HepG2 (cell line): ENCODE measurements at regions not wholly inside any gene's neighbourhood (a gene's known extent, or its start where the extent isn't known, plus 50 kb on each side); places are given as distances from the start of the nearest gene placed in this dataset.

ENCODE experiments used
- ATAC-seq: fragments of 200-7000 bp; cut with Tn5 transposase; 3 replicates; pipeline ENCODE4 v1.9.1; 2020; ENCODE audit warnings: mild to moderate bottlenecking, moderate library complexity
- BruUV-seq: library from RNA; stranded (reverse); fragments of 400-500 nt; replicated peaks from 2 replicates; lab custom pipeline; 2021; lab: Mats Ljungman, UMichigan
- CTCF ChIA-PET: fragments of 300-600 bp; formaldehyde crosslinking; extraction: SDS; loops from one replicate; lab custom pipeline; 2021; ENCODE audit warnings: low total read pairs, inconsistent platforms, low intra/inter-chr PET ratio; lab: Yijun Ruan, JAX
- POLR2A ChIA-PET: fragments of 350-600 bp; sonication (Branson Sonifier 250); formaldehyde crosslinking; loops from one replicate; lab custom pipeline; 2020; ENCODE audit warnings: antibody characterized with exemption, inconsistent platforms; lab: Yijun Ruan, JAX
- DNase-seq: peaks from one replicate; pipeline ENCODE4 v3.0.0-alpha.2; 2015; ENCODE audit warnings: low spot score
- FAIRE-seq: peaks from 3 replicates; lab custom pipeline; 2011; peaks lifted over from hg19 to GRCh38; lab: Jason Lieb, UNC
- H2AFZ ChIP-seq: one replicate; pipeline ENCODE4 v1.6.1; 2011; ENCODE audit warnings: low read length, inconsistent platforms
- H3K27ac ChIP-seq: fragments of 300-600 bp; 3 replicates; pipeline ENCODE4 v1.8.0; 2011; ENCODE audit warnings: mixed run types, mild to moderate bottlenecking, mixed read lengths, low read length, inconsistent platforms; ENCODE audit not compliant: insufficient read depth; ENCODE audit errors: extremely low read length
- H3K27me3 ChIP-seq, 2 experiments: fragments of 200-600 bp in 1 of 2; 2 replicates in 1 of 2; 3 replicates in 1 of 2; pipeline versions ENCODE4 v1.6.0 to v1.8.0; 2011; ENCODE audit warnings: low read length in 2 of 2, mild to moderate bottlenecking in 2 of 2, moderate library complexity in 2 of 2, inconsistent platforms in 1 of 2; ENCODE audit not compliant: insufficient read depth in 2 of 2, control insufficient read depth in 1 of 2
- H3K36me3 ChIP-seq, 2 experiments: fragments of 200-600 bp in 1 of 2; replicated peaks in 1 of 2; 2 replicates in 1 of 2; 3 replicates in 1 of 2; pipeline versions ENCODE4 v1.5.1 to v1.8.0; 2011; ENCODE audit warnings: low read length in 2 of 2, inconsistent platforms in 1 of 2; ENCODE audit not compliant: insufficient read depth in 2 of 2, control insufficient read depth in 1 of 2
- H3K4me1 ChIP-seq: 2 replicates; pipeline ENCODE4 v1.5.1; 2012; ENCODE audit warnings: low read length, inconsistent platforms; ENCODE audit not compliant: insufficient read depth
- H3K4me2 ChIP-seq: 2 replicates; pipeline ENCODE4 v1.6.0; 2011; ENCODE audit warnings: low read depth, low read length, inconsistent platforms
- H3K4me3 ChIP-seq, 3 experiments: fragments of 200-600 bp in 1 of 3; sonication (generic), shearing (Covaris generic) in 1 of 3; replicated peaks in 1 of 3; 2 replicates each; pipeline ENCODE4 v1.5.1; 2011 to 2016; ENCODE audit warnings: low read length in 3 of 3, inconsistent platforms in 2 of 3, low read depth in 2 of 3, mild to moderate bottlenecking in 2 of 3, control low read depth in 1 of 3, mixed read lengths in 1 of 3; ENCODE audit not compliant: insufficient read depth in 1 of 3
- H3K79me2 ChIP-seq: one replicate; pipeline ENCODE4 v1.6.1; 2011; ENCODE audit warnings: low read length, inconsistent platforms; ENCODE audit not compliant: insufficient read depth
- H3K9ac ChIP-seq: 2 replicates; pipeline ENCODE4 v1.6.0; 2011; ENCODE audit warnings: mild to moderate bottlenecking, low read depth, low read length, inconsistent platforms; ENCODE audit not compliant: insufficient read depth
- H3K9me3 ChIP-seq: 2 replicates; pipeline ENCODE4 v1.5.1; 2012; ENCODE audit warnings: mild to moderate bottlenecking, low read length
- H4K20me1 ChIP-seq: 2 replicates; pipeline ENCODE4 v1.6.0; 2011; ENCODE audit warnings: inconsistent platforms, mild to moderate bottlenecking, low read length, moderate library complexity; ENCODE audit not compliant: insufficient read depth
- CEBPB ChIP-seq: IDR thresholded peaks from 2 replicates; pipeline ENCODE4 v1.6.1; 2011; ENCODE audit warnings: low read depth, low read length, improper control_type of control experiment, borderline replicate concordance
- GABPB1 ChIP-seq: IDR thresholded peaks from 2 replicates; pipeline ENCODE4 v1.6.1; 2016; ENCODE audit warnings: mild to moderate bottlenecking, missing genetic modification reagents, moderate library complexity, missing compliant biosample characterization
- MAFK ChIP-seq, 2 experiments: IDR thresholded peaks in 1 of 2; conservative IDR thresholded peaks in 1 of 2; 2 replicates each; pipeline ENCODE4 v1.6.1; 2011; ENCODE audit warnings: improper control_type of control experiment in 2 of 2, low read length in 2 of 2
- NONO ChIP-seq, 2 experiments: fragments of 450-650 bp in 1 of 2; sonication (generic) in 1 of 2; formaldehyde crosslinking in 1 of 2; IDR thresholded peaks in 1 of 2; conservative IDR thresholded peaks in 1 of 2; 2 replicates each; pipeline versions ENCODE4 v1.6.1 to v1.8.0; 2017 to 2022; ENCODE audit warnings: mild to moderate bottlenecking in 1 of 2, missing genetic modification reagents in 1 of 2, moderate library complexity in 1 of 2
- SMC3 ChIP-seq: IDR thresholded peaks from 2 replicates; pipeline ENCODE4 v1.6.1; 2011; ENCODE audit warnings: low read length, improper control_type of control experiment
- STAG1 ChIP-seq: sonication (generic); formaldehyde crosslinking; IDR thresholded peaks from 2 replicates; pipeline ENCODE4 v1.4.0; 2020; ENCODE audit warnings: missing genetic modification reagents
- ZBTB3 ChIP-seq: sonication (generic); formaldehyde crosslinking; IDR thresholded peaks from 2 replicates; pipeline ENCODE4 v1.4.0; 2020; ENCODE audit warnings: low read depth, mild to moderate bottlenecking, moderate library complexity, missing genetic modification reagents, borderline replicate concordance
- ZFP90 ChIP-seq: sonication (generic); formaldehyde crosslinking; IDR thresholded peaks from 2 replicates; pipeline ENCODE4 v1.8.0; 2022; ENCODE audit warnings: missing genetic modification reagents, mild to moderate bottlenecking, inconsistent platforms, borderline replicate concordance
- ZNF563 ChIP-seq: sonication (generic); formaldehyde crosslinking; IDR thresholded peaks from 2 replicates; pipeline ENCODE4 v1.8.0; 2022; ENCODE audit warnings: mild to moderate bottlenecking, moderate library complexity, missing genetic modification reagents
- ZNF710 ChIP-seq: sonication (generic); formaldehyde crosslinking; IDR thresholded peaks from 2 replicates; pipeline ENCODE4 v1.5.0; 2020; ENCODE audit warnings: mild to moderate bottlenecking, missing genetic modification reagents, borderline replicate concordance
- WGBS: methylation state at CpG from one replicate; pipeline ENCODE4 v1.1.6; 2017; ENCODE audit warnings: low lambda C conversion rate; 5-methylcytosine and 5-hydroxymethylcytosine counted together
- in situ Hi-C: cut with HindIII; loops from 2 replicates; pipeline ENCODE4 v1.10.0; 2017; ENCODE audit warnings: low pct_unique_long_range_greater_than_20kb; ENCODE audit not compliant: extremely low pct_ligation_motif_present
- intact Hi-C: fragments of 100-400 bp; cut with micrococcal nuclease; formaldehyde crosslinking; loops from one replicate; pipeline ENCODE4 v1.10.0; 2022; ENCODE audit not compliant: unreplicated experiment
- TF ChIP-seq, protein P1 (sequence below): sonication (generic); formaldehyde crosslinking; IDR thresholded peaks from 2 replicates; pipeline ENCODE4 v1.5.0; 2020; ENCODE audit warnings: mild to moderate bottlenecking, missing genetic modification reagents
- TF ChIP-seq, protein P2 (sequence below): sonication (generic); formaldehyde crosslinking; IDR thresholded peaks from 2 replicates; pipeline ENCODE4 v1.5.0; 2020; ENCODE audit warnings: mild to moderate bottlenecking, missing genetic modification reagents, moderate library complexity

DNA sequence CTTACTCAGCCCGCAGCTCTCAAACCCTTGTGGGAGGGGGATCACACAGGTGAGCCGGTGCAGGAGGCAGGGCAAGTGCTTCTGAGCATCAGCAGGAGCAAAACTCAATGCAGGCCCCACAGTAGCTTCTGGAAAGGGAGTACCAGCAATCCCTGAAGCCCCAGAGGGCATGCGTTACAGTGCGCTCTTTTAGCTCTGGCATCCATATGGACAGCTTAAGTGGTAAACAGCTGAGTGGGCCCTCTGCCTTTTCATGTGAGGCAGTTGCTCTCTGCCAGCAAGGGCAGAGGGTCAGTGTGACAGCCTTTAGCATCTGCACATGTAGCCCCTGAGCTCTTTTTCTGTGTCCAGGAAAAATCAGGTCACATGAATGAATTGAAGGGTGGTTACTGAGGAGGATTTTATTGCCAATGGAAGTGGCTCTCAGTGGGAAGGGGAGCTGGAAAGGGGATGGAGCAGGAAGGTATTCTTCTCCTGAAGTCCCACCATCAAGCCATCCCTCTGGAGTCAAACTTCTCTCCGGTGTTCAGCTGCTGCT is 464.3 kb upstream of the THRB start (continued):
- TF ChIP-seq, protein P1, sequence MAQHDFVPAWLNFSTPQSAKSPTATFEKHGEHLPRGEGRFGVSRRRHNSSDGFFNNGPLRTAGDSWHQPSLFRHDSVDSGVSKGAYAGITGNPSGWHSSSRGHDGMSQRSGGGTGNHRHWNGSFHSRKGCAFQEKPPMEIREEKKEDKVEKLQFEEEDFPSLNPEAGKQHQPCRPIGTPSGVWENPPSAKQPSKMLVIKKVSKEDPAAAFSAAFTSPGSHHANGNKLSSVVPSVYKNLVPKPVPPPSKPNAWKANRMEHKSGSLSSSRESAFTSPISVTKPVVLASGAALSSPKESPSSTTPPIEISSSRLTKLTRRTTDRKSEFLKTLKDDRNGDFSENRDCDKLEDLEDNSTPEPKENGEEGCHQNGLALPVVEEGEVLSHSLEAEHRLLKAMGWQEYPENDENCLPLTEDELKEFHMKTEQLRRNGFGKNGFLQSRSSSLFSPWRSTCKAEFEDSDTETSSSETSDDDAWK = no peak
- TF ChIP-seq CEBPB = no peak

GRCh38 chr3:24963762-24964625 is 464.1 kb upstream of the RARB start:
- intact Hi-C loops = loop anchor here (1.0 kb wide), 1 partner anchor 630 kb away; no protein-coding TSS in a partner anchor
- Histone ChIP-seq H3K79me2 (no peaks in the 10 kb centered on the region), H3K9ac (no peak overlapping the region), H2AFZ (no peak overlapping the region), H3K4me1 (no peaks in the 10 kb centered on the region)
- FAIRE-seq = no peak
- in situ Hi-C loops = loop anchor here (10.0 kb wide), 1 partner anchor 631 kb away; no protein-coding TSS in a partner anchor
- 2% methylated on average over 2 of the region's 2 CpGs for WGBS
- CTCF ChIA-PET = interaction anchor here (0.9 to 1.5 kb wide), 2 partner anchors 629 to 630 kb away, joined by 3 to 4 read pairs; no protein-coding TSS in a partner anchor
- TF ChIP-seq GABPB1 (CRISPR knock-in tag) (no peak), STAG1 (CRISPR knock-in tag) (peak; percentile 51), ZNF563 (CRISPR knock-in tag) (no peak), ZFP90 (no peak), ZNF710 (CRISPR knock-in tag) (no peak), SMC3 (peak; percentile 44; the same call in 1 of the 2 replicates), ZBTB3 (CRISPR knock-in tag) (no peak), NONO (IDR thresholded peaks at IDR 0.05) (no peak), NONO (CRISPR knock-in tag; conservative IDR thresholded peaks at IDR 0.05) (no peak), MAFK (conservative IDR thresholded peaks at IDR 0.05 in 1 of 2, IDR thresholded peaks at IDR 0.05 in 1 of 2; ENCODE audit: low read length in 2 of 2) (peak; percentile 6 to 18; a peak in 1 of 4 replicates)
- TF ChIP-seq, protein P2, sequence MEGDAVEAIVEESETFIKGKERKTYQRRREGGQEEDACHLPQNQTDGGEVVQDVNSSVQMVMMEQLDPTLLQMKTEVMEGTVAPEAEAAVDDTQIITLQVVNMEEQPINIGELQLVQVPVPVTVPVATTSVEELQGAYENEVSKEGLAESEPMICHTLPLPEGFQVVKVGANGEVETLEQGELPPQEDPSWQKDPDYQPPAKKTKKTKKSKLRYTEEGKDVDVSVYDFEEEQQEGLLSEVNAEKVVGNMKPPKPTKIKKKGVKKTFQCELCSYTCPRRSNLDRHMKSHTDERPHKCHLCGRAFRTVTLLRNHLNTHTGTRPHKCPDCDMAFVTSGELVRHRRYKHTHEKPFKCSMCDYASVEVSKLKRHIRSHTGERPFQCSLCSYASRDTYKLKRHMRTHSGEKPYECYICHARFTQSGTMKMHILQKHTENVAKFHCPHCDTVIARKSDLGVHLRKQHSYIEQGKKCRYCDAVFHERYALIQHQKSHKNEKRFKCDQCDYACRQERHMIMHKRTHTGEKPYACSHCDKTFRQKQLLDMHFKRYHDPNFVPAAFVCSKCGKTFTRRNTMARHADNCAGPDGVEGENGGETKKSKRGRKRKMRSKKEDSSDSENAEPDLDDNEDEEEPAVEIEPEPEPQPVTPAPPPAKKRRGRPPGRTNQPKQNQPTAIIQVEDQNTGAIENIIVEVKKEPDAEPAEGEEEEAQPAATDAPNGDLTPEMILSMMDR = peak; percentile 35; the same call in 1 of the 2 replicates
- TF ChIP-seq, all 625 proteins: peak for 4
- H3K4me3 ChIP-seq = no peak overlapping the region
- H4K20me1 ChIP-seq = 0 out of 2 replicates have a peak, but pooled peaks cover 2% of the 10 kb centered on the region
- 0 out of 5 replicates have a peak, but pooled peaks cover 0 to 3% of the 10 kb centered on the region in 2 experiments for H3K27me3 ChIP-seq
- no peak overlapping the region for H3K27ac ChIP-seq
- no peak overlapping the region for H3K4me2 ChIP-seq
- POLR2A ChIA-PET = no interaction called here
- BruUV-seq = no TSS peak
- H3K9me3 ChIP-seq = no peaks in the 10 kb centered on the region
- ATAC-seq (peak; percentile 63), DNase-seq (peak; percentile 15)
- no peaks in the 10 kb centered on the region for H3K36me3 ChIP-seq
